PC-9 (cell line): ENCODE measurements at regions not wholly inside any gene's neighbourhood (a gene's known extent, or its start where the extent isn't known, plus 50 kb on each side); places are given as distances from the start of the nearest gene placed in this dataset.

Experiments
- EZH2 ChIP-seq: fragments of 200-600 bp; sonication (generic); IDR thresholded peaks from 2 replicates; pipeline ENCODE4 v1.8.0; 2017; ENCODE audit warnings: antibody characterized with exemption, low read depth
- TF ChIP-seq, protein P1 (sequence below): fragments of 200-600 bp; sonication (generic); conservative IDR thresholded peaks from 2 replicates; pipeline ENCODE4 v1.6.1; 2017; ENCODE audit warnings: mixed run types, antibody characterized with exemption, mild to moderate bottlenecking, moderate library complexity

DNA sequence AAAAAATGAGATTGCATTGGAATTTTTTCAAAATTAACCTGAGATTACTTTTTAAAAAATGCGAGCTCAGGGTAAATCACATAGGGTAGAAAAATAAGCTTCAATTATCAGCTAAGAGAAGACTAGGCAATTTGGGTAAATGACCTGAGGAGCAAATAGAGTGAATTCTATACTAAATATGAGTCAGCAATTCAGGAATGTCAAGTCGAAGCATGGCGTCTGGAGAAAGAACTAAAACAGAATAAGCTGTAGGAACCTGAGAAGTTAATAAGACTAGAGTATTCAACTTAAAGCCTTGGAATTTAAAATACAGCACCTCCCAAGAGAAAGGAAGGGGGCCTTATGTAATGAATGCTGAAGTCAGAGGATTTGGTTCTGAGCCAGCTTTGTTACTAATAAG lies 487.0 kb downstream of the SUCLG1 start:
- TF ChIP-seq, protein P1, sequence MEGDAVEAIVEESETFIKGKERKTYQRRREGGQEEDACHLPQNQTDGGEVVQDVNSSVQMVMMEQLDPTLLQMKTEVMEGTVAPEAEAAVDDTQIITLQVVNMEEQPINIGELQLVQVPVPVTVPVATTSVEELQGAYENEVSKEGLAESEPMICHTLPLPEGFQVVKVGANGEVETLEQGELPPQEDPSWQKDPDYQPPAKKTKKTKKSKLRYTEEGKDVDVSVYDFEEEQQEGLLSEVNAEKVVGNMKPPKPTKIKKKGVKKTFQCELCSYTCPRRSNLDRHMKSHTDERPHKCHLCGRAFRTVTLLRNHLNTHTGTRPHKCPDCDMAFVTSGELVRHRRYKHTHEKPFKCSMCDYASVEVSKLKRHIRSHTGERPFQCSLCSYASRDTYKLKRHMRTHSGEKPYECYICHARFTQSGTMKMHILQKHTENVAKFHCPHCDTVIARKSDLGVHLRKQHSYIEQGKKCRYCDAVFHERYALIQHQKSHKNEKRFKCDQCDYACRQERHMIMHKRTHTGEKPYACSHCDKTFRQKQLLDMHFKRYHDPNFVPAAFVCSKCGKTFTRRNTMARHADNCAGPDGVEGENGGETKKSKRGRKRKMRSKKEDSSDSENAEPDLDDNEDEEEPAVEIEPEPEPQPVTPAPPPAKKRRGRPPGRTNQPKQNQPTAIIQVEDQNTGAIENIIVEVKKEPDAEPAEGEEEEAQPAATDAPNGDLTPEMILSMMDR: no peak
- TF ChIP-seq EZH2: no peak
